ENCODE measurements at regions not wholly inside any gene's neighbourhood (a gene's known extent, or its start where the extent isn't known, plus 50 kb on each side); places are given as distances from the start of the nearest gene placed in this dataset.
A peak's percentile ranks its signal among the peaks of the same experiment; 100 is the strongest.

- no peak for DNase-seq
Measured at GRCh38 chr6:143594647-143595046, 83.1 kb upstream of the PHACTR2 start.

- DNase-seq: no peak
Measured at GRCh38 chr6:143592335-143592734, 80.8 kb upstream of the FUCA2 start.

- DNase-seq: no peak
Measured at GRCh38 chr6:143591441-143591840, 79.9 kb upstream of the FUCA2 start.

GRCh38 chr6:143589162-143589561 lies 77.6 kb upstream of the FUCA2 start:
- DNase-seq: no peak

GRCh38 chr6:143586557-143586956 lies 75.0 kb upstream of the FUCA2 start:
- no peak for DNase-seq

- DNase-seq: no peak
Measured at GRCh38 chr6:143585716-143586115, 74.2 kb upstream of the FUCA2 start.

- no peak for DNase-seq
Measured at GRCh38 chr6:143585241-143585640, 73.7 kb upstream of the FUCA2 start.

- no peak for DNase-seq
Measured at GRCh38 chr6:143583542-143584327, 72.2 kb upstream of the FUCA2 start.

- DNase-seq: no peak
Measured at GRCh38 chr6:143581835-143582480, 70.4 kb upstream of the FUCA2 start.

- DNase-seq: no peak
Measured at GRCh38 chr6:143579703-143580102, 68.2 kb upstream of the FUCA2 start.

GRCh38 chr6:143578054-143578453 lies 66.5 kb upstream of the FUCA2 start:
- DNase-seq: no peak

GRCh38 chr6:143575901-143576426 lies 64.4 kb upstream of the FUCA2 start:
- no peak for DNase-seq

GRCh38 chr6:143575440-143575839 lies 63.9 kb upstream of the FUCA2 start:
- peak; percentile 58 for DNase-seq

GRCh38 chr6:143570147-143570853 lies 58.8 kb upstream of the FUCA2 start:
- DNase-seq: no peak

GRCh38 chr6:143569040-143569439 lies 57.5 kb upstream of the FUCA2 start:
- DNase-seq: no peak

- DNase-seq: no peak
Measured at GRCh38 chr6:143564484-143565017, 53.0 kb upstream of the FUCA2 start.

- DNase-seq: no peak
Measured at GRCh38 chr6:143562143-143562542, 50.6 kb upstream of the FUCA2 start.
